ENCODE measurements at regions not wholly inside any gene's neighbourhood (a gene's known extent, or its start where the extent isn't known, plus 50 kb on each side); places are given as distances from the start of the nearest gene placed in this dataset.

DNA sequence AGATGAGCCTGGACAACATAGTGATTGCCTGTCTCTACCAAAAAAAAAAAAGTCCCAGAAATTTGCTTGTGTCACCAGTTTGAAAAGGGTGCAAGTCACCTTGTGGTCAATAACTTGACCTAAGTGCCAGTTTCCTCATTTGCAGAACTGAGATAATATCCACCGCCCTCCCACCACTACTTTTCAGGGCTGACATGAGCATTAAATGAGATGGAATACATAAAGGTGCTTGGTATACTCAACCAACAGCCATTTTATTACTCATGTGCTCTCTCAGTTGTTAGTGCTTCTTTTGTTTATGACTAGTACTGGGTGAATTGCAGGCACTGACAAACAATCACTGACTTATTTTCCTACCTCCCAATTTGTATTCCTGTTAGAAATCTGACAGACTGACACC, 340.5 kb upstream of the SATB1 start:
- H3K27me3 Mint-ChIP-seq: no peaks in the 10 kb centered on the region
- H3K36me3 ChIP-seq (ENCODE audit: insufficient read depth, low read length): no peaks in the 10 kb centered on the region
- intact Hi-C loops (cut with DNase I, micrococcal nuclease): loop anchor here in 1 of 2 experiments (10.0 kb wide), 1 partner anchor 871 kb away; no protein-coding TSS in a partner anchor
- no peak for TF ChIP-seq CTCF (IDR thresholded peaks at IDR 0.05)
- no peaks in the 10 kb centered on the region for H3K27me3 ChIP-seq (ENCODE audit: control insufficient read depth in 1 of 2, insufficient read depth in 2 of 2, low read length in 2 of 2)
- no peak overlapping the region for H3K27ac ChIP-seq (ENCODE audit: low read depth in 1 of 2, low read length in 2 of 2)
- DNase-seq: no peak
- POLR2A ChIA-PET: no interaction called here
- H3K4me1 Mint-ChIP-seq (ENCODE audit: low read depth): peaks cover 20% of the 10 kb centered on the region
- no peak for ATAC-seq (ENCODE audit: poor library complexity)
- no peak overlapping the region for H3K4me3 Mint-ChIP-seq
- CTCF ChIA-PET: interaction anchor here (0.9 kb wide), 1 partner anchor 20 kb away, joined by 3 read pairs; no protein-coding TSS in a partner anchor
- H3K36me3 Mint-ChIP-seq (ENCODE audit: low read depth): no peaks in the 10 kb centered on the region
- no peaks in the 10 kb centered on the region for H3K9me3 Mint-ChIP-seq
- no peaks in the 10 kb centered on the region for H3K4me1 ChIP-seq (ENCODE audit: insufficient read depth, low read length)
- H3K4me3 ChIP-seq (ENCODE audit: low read length): no peak overlapping the region
- H3K27ac Mint-ChIP-seq: no peak overlapping the region
- H3K9me3 ChIP-seq (ENCODE audit: control insufficient read depth in 1 of 2, insufficient read depth in 1 of 2, low read length in 2 of 2): no peaks in the 10 kb centered on the region

DNA sequence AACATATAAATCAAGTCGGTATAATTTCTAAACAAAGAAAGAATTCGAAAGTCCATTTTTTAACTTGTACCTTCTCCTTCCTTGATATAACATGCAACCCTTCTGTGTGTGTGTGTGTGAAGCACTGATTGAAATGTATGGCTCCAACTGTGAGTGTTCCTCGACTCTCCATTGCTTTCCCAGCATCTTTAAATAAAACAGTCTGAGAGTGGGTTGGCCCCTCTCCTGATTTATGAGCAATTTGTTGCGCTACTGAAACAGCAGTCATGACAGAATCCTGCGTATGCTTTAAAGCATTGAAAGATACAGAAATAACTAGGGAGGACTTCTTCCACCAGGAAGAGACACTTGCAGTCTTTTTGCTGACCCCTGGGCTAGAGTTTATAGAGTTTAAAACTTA, 340.0 kb upstream of the SATB1 start:
- Mint-ChIP-seq H3K27me3 (no peaks in the 10 kb centered on the region), H3K4me3 (no peak overlapping the region), H3K4me1 (ENCODE audit: low read depth) (peaks cover 17% of the 10 kb centered on the region), H3K36me3 (ENCODE audit: low read depth) (no peaks in the 10 kb centered on the region), H3K27ac (no peak overlapping the region), H3K9me3 (no peaks in the 10 kb centered on the region)
- POLR2A ChIA-PET: no interaction called here
- CTCF ChIA-PET: no interaction called here
- TF ChIP-seq CTCF (IDR thresholded peaks at IDR 0.05): no peak
- Histone ChIP-seq H3K27me3 (ENCODE audit: control insufficient read depth in 1 of 2, insufficient read depth in 2 of 2, low read length in 2 of 2) (no peaks in the 10 kb centered on the region), H3K36me3 (ENCODE audit: insufficient read depth, low read length) (no peaks in the 10 kb centered on the region), H3K4me3 (ENCODE audit: low read length) (no peak overlapping the region), H3K4me1 (ENCODE audit: insufficient read depth, low read length) (no peaks in the 10 kb centered on the region), H3K27ac (ENCODE audit: low read depth in 1 of 2, low read length in 2 of 2) (no peak overlapping the region), H3K9me3 (ENCODE audit: control insufficient read depth in 1 of 2, insufficient read depth in 1 of 2, low read length in 2 of 2) (no peaks in the 10 kb centered on the region)
- DNase-seq: no peak
- intact Hi-C loops (cut with DNase I, micrococcal nuclease): loop anchor here in 1 of 2 experiments (10.0 kb wide), 1 partner anchor 870 kb away; no protein-coding TSS in a partner anchor
- ATAC-seq (ENCODE audit: poor library complexity): no peak

DNA sequence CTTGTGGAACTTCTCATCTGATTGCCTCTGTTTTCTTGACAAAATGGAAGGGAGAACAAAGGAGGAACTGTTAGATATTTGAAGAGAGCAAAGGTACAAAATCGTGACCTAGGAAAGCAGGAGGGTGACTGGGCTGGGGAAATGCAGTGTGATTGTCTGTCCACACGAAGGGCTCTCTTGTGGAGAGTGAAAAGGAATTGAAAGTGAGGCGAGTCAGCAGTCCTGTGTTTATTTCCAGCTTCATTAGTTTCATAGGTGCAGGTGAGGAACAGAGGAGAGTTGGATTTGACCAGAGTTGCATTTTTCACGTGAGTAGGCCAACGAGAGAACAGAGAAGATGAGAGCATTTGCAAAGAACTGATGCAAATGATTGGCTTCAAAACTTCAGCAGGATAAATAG, 336.4 kb upstream of the SATB1 start:
- no peak for DNase-seq
- H3K4me1 ChIP-seq (ENCODE audit: insufficient read depth, low read length): no peaks in the 10 kb centered on the region
- Mint-ChIP-seq H3K4me3 (no peak overlapping the region), H3K27me3 (no peaks in the 10 kb centered on the region), H3K36me3 (ENCODE audit: low read depth) (no peaks in the 10 kb centered on the region), H3K4me1 (ENCODE audit: low read depth) (peaks cover 27% of the 10 kb centered on the region), H3K27ac (no peak overlapping the region), H3K9me3 (no peaks in the 10 kb centered on the region)
- H3K27ac ChIP-seq (ENCODE audit: low read depth in 1 of 2, low read length in 2 of 2): no peak overlapping the region
- no peak overlapping the region for H3K4me3 ChIP-seq (ENCODE audit: low read length)
- intact Hi-C loops (cut with DNase I, micrococcal nuclease): loop anchor here in 1 of 2 experiments (5.0 to 10.0 kb wide), 2 partner anchors 374 to 867 kb away; no protein-coding TSS in a partner anchor
- H3K9me3 ChIP-seq (ENCODE audit: control insufficient read depth in 1 of 2, insufficient read depth in 1 of 2, low read length in 2 of 2): no peaks in the 10 kb centered on the region
- no peaks in the 10 kb centered on the region for H3K36me3 ChIP-seq (ENCODE audit: insufficient read depth, low read length)
- ATAC-seq (ENCODE audit: poor library complexity): no peak
- no peak for TF ChIP-seq CTCF (IDR thresholded peaks at IDR 0.05)
- H3K27me3 ChIP-seq (ENCODE audit: control insufficient read depth in 1 of 2, insufficient read depth in 2 of 2, low read length in 2 of 2): no peaks in the 10 kb centered on the region
- POLR2A ChIA-PET: no interaction called here
- CTCF ChIA-PET: no interaction called here

All from CD4-positive, alpha-beta T cell (primary cell).